ENCODE measurements at regions not wholly inside any gene's neighbourhood (a gene's known extent, or its start where the extent isn't known, plus 50 kb on each side); places are given as distances from the start of the nearest gene placed in this dataset.

GRCh38 chr16:87077750-87078127 lies 239.5 kb downstream of the C16orf95 start:
- DNase-seq: no peak

DNA sequence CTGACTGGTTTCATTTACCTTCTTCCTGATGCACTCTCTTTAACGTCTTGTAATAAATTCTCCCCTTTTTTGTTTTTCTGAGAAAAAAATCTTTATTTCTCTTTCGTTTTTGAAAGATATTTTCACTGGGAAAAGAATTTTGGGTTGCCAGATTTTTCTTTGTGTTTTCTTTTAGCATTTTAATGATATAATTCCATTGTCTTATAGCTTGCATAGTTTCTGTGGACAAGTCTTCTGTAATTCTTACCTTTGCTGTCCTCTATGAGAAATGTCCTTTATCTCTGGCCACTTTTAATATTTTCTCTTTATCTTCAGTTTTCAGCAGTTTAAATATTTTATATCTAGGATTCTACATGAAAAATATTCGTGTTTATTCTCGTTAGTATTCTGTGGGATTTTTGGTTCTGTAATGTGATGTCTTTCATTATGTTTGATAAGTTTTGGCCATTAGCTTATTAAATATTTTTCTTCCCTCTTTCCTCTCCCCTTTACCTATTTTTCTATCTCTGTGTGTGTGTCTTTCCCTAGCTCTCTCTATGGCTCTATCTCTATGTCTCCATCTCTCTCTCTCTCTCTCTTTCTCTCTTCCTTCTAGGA lies 236.5 kb downstream of the C16orf95 start:
- DNase-seq: no peak

- DNase-seq: no peak
Observed at GRCh38 chr16:87085441-87085840, 231.8 kb downstream of the C16orf95 start.

GRCh38 chr16:87086156-87086555 lies 231.0 kb downstream of the C16orf95 start:
- DNase-seq: no peak

DNA sequence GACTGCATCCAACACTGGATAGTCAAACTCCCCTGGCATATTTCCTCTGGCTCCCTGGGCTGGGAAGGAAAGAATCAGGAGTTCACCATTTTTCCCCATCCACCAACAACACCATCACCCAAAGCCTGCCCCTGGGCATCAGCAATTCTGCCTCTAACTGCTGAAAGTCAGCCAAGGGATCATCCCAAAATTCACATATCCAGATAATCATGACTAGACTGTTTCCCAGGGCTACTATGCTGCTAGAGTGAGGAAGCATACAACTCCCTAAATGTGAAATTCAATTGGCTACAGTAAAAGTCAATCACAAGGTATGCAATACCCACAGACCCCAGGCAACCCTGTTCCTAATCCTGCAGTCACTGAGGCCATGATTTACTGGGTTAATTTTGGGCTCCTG lies 230.6 kb downstream of the C16orf95 start:
- no peak for DNase-seq

GRCh38 chr16:87092958-87093357 lies 224.2 kb downstream of the C16orf95 start:
- no peak for DNase-seq

DNA sequence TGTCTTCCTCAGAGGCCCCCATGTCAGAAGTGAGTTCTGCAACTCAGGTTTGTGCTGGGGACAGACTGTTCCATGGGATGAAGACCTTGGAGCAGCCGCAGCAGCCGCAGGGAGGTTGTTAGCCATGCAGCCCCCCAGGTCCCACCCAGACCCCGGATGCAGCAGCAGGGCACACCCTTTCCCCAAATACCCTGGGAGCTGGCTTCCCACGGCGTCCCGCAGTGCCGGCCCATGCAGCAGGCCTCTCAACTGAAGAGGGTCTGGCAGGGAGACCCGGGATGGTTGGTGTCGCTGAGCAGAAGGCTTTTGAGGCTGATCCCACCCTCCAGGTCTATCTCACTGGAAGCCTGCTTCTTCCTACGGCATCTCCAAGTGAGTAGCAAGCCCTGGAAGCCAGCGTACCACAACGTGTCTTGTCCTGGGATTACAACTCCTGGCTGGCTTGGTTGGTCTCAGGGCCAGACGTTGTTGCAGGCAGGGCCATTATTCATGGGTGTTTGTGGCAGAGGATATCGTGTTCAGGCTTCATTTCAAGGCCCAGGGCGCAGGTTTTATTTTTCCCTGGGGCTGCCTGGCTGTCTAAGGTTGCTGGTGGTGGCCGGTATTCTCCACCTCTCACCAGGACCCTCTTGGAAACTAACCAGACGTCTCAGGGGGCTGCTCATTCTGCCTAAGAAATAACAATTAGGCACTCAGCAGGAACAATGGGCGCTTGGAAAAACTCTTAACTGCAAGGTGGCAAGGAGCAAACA lies 223.2 kb downstream of the C16orf95 start:
- no peak for DNase-seq

- no peak for DNase-seq
Observed at GRCh38 chr16:87094556-87094865, 222.7 kb downstream of the C16orf95 start.

DNA sequence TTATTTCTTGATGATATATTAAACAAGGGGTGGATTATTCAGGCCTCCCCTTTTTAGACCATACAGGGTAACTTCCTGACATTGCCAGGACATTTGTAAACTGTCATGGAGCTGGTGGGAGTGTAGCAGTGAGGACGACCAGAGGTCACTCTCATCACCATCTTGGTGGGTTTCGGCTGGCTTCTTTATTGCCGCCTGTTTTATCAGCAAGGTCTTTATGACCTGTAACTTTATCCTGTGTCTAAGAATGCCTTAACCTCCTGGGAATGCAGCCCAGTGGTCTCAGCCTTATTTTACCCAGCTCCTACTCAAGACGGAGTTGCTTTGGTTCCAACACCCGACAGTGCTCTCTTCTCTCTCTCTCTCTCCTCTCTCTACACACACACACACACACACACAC lies 221.9 kb downstream of the C16orf95 start:
- DNase-seq: no peak

DNA sequence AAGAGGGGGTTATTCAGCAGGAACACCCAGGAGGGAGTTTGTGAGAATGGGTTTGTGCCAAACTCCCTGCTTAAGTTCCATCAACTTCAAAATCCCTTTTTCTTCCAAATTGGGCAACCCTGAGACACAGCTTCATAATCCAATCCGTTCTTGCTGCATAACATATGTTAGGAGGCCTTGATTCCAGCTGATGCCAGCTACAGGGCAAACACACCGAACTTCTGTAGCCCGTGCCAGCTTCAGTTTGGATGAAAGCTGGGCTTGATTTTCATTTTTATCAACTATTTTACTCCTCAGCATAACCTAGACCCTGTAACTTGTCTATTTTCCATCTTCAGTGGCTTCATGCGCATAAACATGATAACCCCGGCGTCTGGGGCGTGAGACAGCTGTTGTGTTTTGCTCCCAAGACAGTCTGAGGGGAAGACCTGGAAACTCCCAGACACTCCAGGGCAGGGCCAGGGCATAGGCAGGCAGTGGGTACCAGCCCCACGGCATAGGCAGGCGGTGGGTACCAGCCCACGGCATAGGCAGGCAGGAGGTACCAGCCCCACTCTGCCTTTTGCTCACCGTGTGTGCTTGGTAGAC lies 220.4 kb downstream of the C16orf95 start:
- DNase-seq: no peak

DNA sequence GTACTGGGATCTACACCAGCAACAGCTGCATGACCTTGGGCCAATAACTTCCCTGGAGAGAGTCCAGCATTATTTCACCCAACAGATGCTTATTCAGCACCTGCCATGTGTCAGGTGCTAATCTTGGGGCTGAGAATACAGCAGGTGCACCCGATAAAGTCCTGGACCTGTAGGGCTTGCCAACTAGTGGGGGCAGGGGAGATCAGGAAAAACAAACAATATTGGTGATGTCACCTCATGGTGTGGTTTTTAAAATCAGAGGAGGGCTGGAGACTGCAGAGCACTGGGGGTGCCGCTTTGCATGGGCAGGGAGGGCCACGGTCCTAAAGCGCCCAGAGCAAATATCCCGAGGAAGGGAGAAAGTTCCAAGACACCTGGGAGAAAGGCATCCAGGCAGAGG lies 218.8 kb downstream of the C16orf95 start:
- no peak for DNase-seq

GRCh38 chr16:87098976-87099720 lies 218.0 kb downstream of the C16orf95 start:
- peak; percentile 54 for DNase-seq

GRCh38 chr16:87100306-87101058 lies 216.7 kb downstream of the C16orf95 start:
- DNase-seq: no peak

DNA sequence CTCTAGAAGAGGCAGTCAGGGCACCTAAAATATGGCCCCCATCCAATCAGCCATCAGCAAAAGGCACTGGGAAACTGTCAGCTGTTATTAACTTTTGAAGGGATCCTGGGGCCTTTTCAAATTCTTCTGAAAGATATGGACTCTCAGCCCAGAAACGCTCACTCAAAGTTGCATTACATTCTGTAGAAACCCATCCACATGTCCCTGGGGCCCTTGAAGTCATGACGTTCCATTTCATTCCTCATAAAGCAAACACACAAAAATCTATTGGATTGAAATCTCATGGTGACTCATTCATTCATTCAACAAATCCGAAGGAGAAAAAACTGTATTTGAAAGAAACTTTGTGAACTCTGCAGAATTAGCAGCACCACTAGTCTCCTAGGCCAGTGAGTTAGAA lies 215.3 kb downstream of the C16orf95 start:
- DNase-seq: no peak

- no peak for DNase-seq
Observed at GRCh38 chr16:87107201-87107600, 210.0 kb downstream of the C16orf95 start.

GRCh38 chr16:87108278-87108677 lies 208.9 kb downstream of the C16orf95 start:
- no peak for DNase-seq

GRCh38 chr16:87108941-87109340 lies 208.3 kb downstream of the C16orf95 start:
- DNase-seq: no peak

- DNase-seq: no peak
Observed at GRCh38 chr16:87114832-87115231, 202.4 kb downstream of the C16orf95 start.

DNA sequence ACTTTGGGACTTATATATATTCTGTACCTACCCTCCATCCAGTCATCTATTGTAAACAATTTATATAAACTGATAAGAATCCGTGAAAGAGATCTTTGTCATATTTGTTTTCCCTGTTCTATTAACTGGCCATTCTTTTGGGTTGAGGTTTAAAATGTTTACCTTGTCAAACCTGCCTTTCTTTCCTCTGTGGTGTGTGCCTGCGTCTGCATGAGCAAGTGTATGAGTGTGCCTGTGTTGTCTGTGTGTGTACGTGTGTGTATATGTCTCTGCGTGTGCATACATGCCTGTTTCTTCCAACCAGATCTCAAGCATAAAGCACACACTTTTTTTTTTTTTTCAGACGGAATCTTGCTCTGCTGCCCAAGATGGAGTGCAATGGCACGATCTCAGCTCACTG lies 201.5 kb downstream of the C16orf95 start:
- DNase-seq: no peak

- no peak for DNase-seq
Observed at GRCh38 chr16:87117936-87118335, 199.3 kb downstream of the C16orf95 start.

- no peak for DNase-seq
Observed at GRCh38 chr16:87119168-87119567, 198.0 kb downstream of the C16orf95 start.

DNA sequence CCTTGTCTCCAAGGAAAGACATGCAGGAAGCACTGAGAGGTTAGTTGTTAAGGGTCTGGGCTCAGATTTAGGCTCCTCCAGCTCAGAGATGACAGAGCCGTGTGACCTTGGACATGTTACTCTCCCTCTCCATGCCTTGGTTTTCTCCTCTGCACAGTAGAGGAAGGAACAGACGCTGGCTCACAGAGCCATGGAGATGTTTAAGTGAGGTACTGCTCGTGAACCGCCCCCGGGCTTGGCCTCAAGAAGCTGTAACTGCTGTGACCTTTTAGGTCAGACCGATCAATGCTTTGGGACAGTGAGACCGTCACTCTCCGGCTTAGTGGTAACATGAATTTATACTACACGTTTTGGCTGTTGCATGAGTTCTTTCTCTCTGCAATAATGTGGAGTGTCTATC lies 197.4 kb downstream of the C16orf95 start:
- DNase-seq: no peak

DNA sequence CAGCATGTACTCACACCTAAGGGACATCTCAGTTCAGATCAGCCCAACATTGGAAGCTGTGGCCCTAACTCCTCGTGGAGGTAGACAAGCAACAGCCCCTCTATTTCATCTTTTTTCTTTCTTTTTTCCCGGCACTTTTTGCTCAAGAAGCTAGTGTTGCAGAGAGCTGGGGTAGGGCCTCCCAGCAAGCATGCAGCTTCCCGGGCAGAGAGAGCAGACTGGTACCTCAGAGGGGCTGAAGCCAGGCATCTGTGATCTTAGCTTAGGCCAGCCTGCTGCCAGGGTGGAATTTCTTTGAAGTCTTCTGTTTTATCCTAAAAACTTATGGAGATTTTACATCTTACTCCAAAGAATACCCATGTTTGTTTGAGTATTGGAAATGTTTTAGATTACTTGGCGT lies 195.4 kb downstream of the C16orf95 start:
- no peak for DNase-seq
